ENCODE measurements at regions not wholly inside any gene's neighbourhood (a gene's known extent, or its start where the extent isn't known, plus 50 kb on each side); places are given as distances from the start of the nearest gene placed in this dataset.
A peak's percentile ranks its signal among the peaks of the same experiment; 100 is the strongest.

DNA sequence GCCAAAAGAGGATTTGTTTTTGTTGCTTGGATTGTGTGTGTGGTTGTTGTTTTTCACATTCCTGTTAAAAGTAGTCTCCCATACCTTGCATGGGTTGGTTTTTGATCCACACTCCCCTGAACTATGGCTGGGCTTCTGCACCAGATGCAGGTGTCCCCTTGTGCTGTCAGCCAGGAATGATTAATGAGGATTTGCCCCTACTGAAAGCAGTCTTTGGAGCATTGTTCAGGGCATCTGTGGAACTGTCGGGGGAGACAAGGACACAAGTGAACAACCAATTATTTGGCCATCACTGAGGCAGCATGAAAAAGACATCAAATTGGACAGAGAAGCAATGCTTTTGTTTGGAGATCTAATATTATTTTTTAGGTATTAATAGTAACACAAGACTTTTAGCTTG lies 373.2 kb upstream of the MMS22L start:
- no peaks in the 10 kb centered on the region for H3K27me3 ChIP-seq
- peaks cover 36% of the 10 kb centered on the region for H3F3A ChIP-seq (ENCODE audit: low read depth)
- peaks cover 2% of the 10 kb centered on the region for H3K9me3 Mint-ChIP-seq
- peak overlapping the region; percentile 71 for H3K4me2 ChIP-seq
- no peaks in the 10 kb centered on the region for H3K79me2 ChIP-seq (ENCODE audit: low read depth)
- H3K9me3 ChIP-seq (ENCODE audit: low read depth) = peaks cover under 1% of the 10 kb centered on the region
- H3K9ac ChIP-seq = no peak overlapping the region
- H4K20me1 ChIP-seq (ENCODE audit: low read depth) = no peaks in the 10 kb centered on the region
- peak; percentile 84 for DNase-seq (ENCODE audit: low spot score)
- H3K4me3 Mint-ChIP-seq = no peak overlapping the region
- H3K27me3 Mint-ChIP-seq (ENCODE audit: insufficient read depth, low read depth) = no peaks in the 10 kb centered on the region
- no peaks in the 10 kb centered on the region for H3K36me3 ChIP-seq
- H2AFZ ChIP-seq (replicated peaks) = no peak overlapping the region
- peak overlapping the region; percentile 95 for H3K27ac ChIP-seq
- peaks cover 52% of the 10 kb centered on the region for H3K4me1 ChIP-seq
- peaks cover 28% of the 10 kb centered on the region for H3K4me1 Mint-ChIP-seq
- H3K36me3 Mint-ChIP-seq = no peaks in the 10 kb centered on the region
- peak overlapping the region; percentile 68 for H3K27ac Mint-ChIP-seq
- peak overlapping the region; percentile 27 for H3K4me3 ChIP-seq
- TF ChIP-seq EZH2 (IDR thresholded peaks at IDR 0.05) (no peak), EZH2phosphoT487 (IDR thresholded peaks at IDR 0.05) (peak; percentile 49)

DNA sequence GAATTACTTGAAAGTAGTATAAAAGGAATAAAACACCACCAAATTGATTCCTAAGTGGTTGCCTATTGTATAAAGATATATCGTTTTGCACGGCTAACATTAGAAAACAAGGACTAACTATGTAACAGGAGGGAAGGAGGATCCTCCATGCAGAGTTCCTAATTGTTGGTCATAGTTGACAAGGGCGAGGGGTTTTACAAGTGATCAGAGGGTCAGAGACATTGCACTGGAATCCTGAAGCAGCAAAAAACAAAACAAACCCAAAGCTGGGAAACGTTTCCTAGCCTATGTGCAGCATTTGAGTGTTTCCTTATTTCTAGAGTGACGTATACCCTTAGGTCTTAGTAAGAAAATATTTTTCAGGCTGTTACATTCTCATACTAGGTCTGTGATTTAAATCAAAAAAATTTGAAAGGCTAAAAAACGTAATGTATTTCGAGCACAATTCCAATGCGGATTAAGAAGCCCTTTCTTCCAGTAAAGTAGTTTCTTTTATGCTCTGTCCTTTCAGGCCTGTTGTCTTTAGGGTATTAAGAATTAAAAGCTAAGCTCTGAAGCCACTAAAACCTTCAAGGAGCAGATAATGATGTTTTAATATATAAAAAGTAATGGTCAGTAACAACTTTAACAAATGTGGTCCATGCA lies 373.8 kb upstream of the MMS22L start:
- no peaks in the 10 kb centered on the region for H3K9me3 ChIP-seq (ENCODE audit: low read depth)
- TF ChIP-seq, protein P1, sequence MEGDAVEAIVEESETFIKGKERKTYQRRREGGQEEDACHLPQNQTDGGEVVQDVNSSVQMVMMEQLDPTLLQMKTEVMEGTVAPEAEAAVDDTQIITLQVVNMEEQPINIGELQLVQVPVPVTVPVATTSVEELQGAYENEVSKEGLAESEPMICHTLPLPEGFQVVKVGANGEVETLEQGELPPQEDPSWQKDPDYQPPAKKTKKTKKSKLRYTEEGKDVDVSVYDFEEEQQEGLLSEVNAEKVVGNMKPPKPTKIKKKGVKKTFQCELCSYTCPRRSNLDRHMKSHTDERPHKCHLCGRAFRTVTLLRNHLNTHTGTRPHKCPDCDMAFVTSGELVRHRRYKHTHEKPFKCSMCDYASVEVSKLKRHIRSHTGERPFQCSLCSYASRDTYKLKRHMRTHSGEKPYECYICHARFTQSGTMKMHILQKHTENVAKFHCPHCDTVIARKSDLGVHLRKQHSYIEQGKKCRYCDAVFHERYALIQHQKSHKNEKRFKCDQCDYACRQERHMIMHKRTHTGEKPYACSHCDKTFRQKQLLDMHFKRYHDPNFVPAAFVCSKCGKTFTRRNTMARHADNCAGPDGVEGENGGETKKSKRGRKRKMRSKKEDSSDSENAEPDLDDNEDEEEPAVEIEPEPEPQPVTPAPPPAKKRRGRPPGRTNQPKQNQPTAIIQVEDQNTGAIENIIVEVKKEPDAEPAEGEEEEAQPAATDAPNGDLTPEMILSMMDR (IDR thresholded peaks at IDR 0.05) = no peak
- TF ChIP-seq EZH2 (IDR thresholded peaks at IDR 0.05) (no peak), EZH2phosphoT487 (IDR thresholded peaks at IDR 0.05) (peak; percentile 30)

DNA sequence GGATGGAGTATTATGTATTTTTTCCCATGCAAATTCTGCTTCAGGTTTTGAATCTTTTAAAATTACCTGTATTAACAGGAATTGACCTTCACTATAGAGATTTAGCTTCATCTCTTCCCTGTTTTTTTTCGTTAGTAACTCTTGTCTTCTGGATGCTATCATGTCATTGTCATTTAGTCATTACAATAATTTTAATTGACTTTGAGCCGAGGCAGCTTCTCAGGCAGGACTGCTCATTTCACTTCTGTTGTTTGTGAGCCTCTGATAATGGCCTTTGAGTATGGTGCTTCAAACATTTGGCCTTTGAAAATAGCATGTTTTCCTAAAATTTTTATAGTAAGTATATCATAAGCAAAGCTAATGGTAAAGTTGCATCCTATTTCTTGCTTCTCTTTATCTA lies 375.1 kb upstream of the MMS22L start:
- no peaks in the 10 kb centered on the region for H3K36me3 Mint-ChIP-seq
- Histone ChIP-seq H3K79me2 (ENCODE audit: low read depth) (no peaks in the 10 kb centered on the region), H3K36me3 (no peaks in the 10 kb centered on the region), H3K4me3 (peak overlapping the region; percentile 27), H3K4me1 (peaks cover 52% of the 10 kb centered on the region), H3K4me2 (peak overlapping the region; percentile 71), H3K27ac (peak overlapping the region; percentile 95), H2AFZ (replicated peaks) (no peak overlapping the region), H3K27me3 (no peaks in the 10 kb centered on the region), H3K9ac (no peak overlapping the region), H4K20me1 (ENCODE audit: low read depth) (no peaks in the 10 kb centered on the region), H3K9me3 (ENCODE audit: low read depth) (no peaks in the 10 kb centered on the region), H3F3A (ENCODE audit: low read depth) (peaks cover 36% of the 10 kb centered on the region)
- DNase-seq (ENCODE audit: low spot score) = no peak
- H3K27me3 Mint-ChIP-seq (ENCODE audit: insufficient read depth, low read depth) = no peaks in the 10 kb centered on the region
- no peak for TF ChIP-seq EZH2phosphoT487 (IDR thresholded peaks at IDR 0.05)
- TF ChIP-seq, protein P1 (IDR thresholded peaks at IDR 0.05) = no peak
- no peak overlapping the region for H3K4me3 Mint-ChIP-seq
- H3K4me1 Mint-ChIP-seq = peaks cover 35% of the 10 kb centered on the region
- no peaks in the 10 kb centered on the region for H3K9me3 Mint-ChIP-seq
- peak overlapping the region; percentile 21 for H3K27ac Mint-ChIP-seq

More for the DNA sequence above, 373.8 kb upstream of the MMS22L start:
- Histone ChIP-seq H3K27me3 (no peaks in the 10 kb centered on the region), H3F3A (ENCODE audit: low read depth) (peaks cover 36% of the 10 kb centered on the region), H3K36me3 (no peaks in the 10 kb centered on the region), H3K9ac (no peak overlapping the region), H3K4me2 (peak overlapping the region; percentile 71), H4K20me1 (ENCODE audit: low read depth) (no peaks in the 10 kb centered on the region), H2AFZ (replicated peaks) (no peak overlapping the region), H3K4me3 (peak overlapping the region; percentile 27), H3K4me1 (peaks cover 52% of the 10 kb centered on the region), H3K79me2 (ENCODE audit: low read depth) (no peaks in the 10 kb centered on the region), H3K27ac (peak overlapping the region; percentile 95)
- H3K36me3 Mint-ChIP-seq = no peaks in the 10 kb centered on the region
- peak; percentile 70 for DNase-seq (ENCODE audit: low spot score)
- no peak overlapping the region for H3K4me3 Mint-ChIP-seq
- H3K9me3 Mint-ChIP-seq = no peaks in the 10 kb centered on the region
- H3K27me3 Mint-ChIP-seq (ENCODE audit: insufficient read depth, low read depth) = no peaks in the 10 kb centered on the region
- peaks cover 31% of the 10 kb centered on the region for H3K4me1 Mint-ChIP-seq
- H3K27ac Mint-ChIP-seq = peak overlapping the region; percentile 2

DNA sequence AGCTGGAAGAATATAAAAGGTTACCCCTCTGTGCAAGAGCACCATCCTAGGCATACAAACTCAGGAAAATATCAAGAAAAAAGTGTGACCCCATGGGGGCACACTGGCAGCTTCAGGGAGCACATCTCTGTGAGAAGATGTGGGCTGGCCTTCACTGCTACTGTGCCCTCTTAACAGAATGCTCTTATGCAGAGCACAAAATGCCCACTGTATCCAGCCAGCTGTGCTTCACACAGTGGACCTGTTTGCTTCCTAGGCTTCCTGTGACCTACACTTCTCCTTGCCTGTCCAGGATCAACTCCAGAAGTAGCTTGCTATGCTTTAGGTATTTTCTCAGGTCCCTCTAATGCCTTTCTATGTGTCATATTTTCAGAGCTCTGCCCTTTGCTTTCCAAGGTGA lies 380.2 kb upstream of the MMS22L start:
- Histone ChIP-seq H3K9me3 (ENCODE audit: low read depth) (no peaks in the 10 kb centered on the region), H3K4me1 (peaks cover 36% of the 10 kb centered on the region), H2AFZ (replicated peaks) (no peak overlapping the region), H3K27ac (no peak overlapping the region), H3K4me2 (no peak overlapping the region), H3F3A (ENCODE audit: low read depth) (peaks cover 3% of the 10 kb centered on the region), H3K27me3 (no peaks in the 10 kb centered on the region), H3K4me3 (no peak overlapping the region), H3K79me2 (ENCODE audit: low read depth) (no peaks in the 10 kb centered on the region), H4K20me1 (ENCODE audit: low read depth) (no peaks in the 10 kb centered on the region), H3K36me3 (no peaks in the 10 kb centered on the region), H3K9ac (no peak overlapping the region)
- no peak overlapping the region for H3K4me3 Mint-ChIP-seq
- H3K27me3 Mint-ChIP-seq (ENCODE audit: insufficient read depth, low read depth) = no peaks in the 10 kb centered on the region
- peaks cover 3% of the 10 kb centered on the region for H3K36me3 Mint-ChIP-seq
- TF ChIP-seq, protein P1 (IDR thresholded peaks at IDR 0.05) = no peak
- TF ChIP-seq EZH2 (IDR thresholded peaks at IDR 0.05) (no peak), EZH2phosphoT487 (IDR thresholded peaks at IDR 0.05) (no peak)
- no peaks in the 10 kb centered on the region for H3K9me3 Mint-ChIP-seq
- H3K4me1 Mint-ChIP-seq = peaks cover 25% of the 10 kb centered on the region
- no peak for DNase-seq (ENCODE audit: low spot score)
- H3K27ac Mint-ChIP-seq = no peak overlapping the region

All from neural progenitor cell (in vitro differentiated cells).